Karpas-422 (cell line): ENCODE measurements at regions not wholly inside any gene's neighbourhood (a gene's known extent, or its start where the extent isn't known, plus 50 kb on each side); places are given as distances from the start of the nearest gene placed in this dataset.

Source experiments
- DNase-seq: peaks from one replicate; pipeline ENCODE4 v3.0.0-alpha.2; 2015
- H2AFZ ChIP-seq: fragments of 200-600 bp; sonication (generic); 2 replicates; pipeline ENCODE4 v1.6.1; 2014; ENCODE audit warnings: antibody characterized with exemption, low read length, mixed read lengths
- H3K27ac ChIP-seq: fragments of 200-600 bp; sonication (generic); 2 replicates; pipeline ENCODE4 v1.5.1; 2014; ENCODE audit warnings: mild to moderate bottlenecking, low read length, moderate library complexity
- H3K27me3 ChIP-seq: fragments of 200-600 bp; sonication (generic); 2 replicates; pipeline ENCODE4 v1.6.1; 2014; ENCODE audit warnings: low read length, mixed read lengths
- H3K36me3 ChIP-seq: fragments of 200-600 bp; sonication (generic); 2 replicates; pipeline ENCODE4 v1.6.1; 2014; ENCODE audit warnings: low read length, mixed read lengths; ENCODE audit not compliant: insufficient read depth
- H3K4me1 ChIP-seq: fragments of 200-600 bp; sonication (generic); 2 replicates; pipeline ENCODE4 v1.6.1; 2014; ENCODE audit warnings: mild to moderate bottlenecking, low read length, mixed read lengths
- H3K4me2 ChIP-seq: fragments of 200-600 bp; sonication (generic); 2 replicates; pipeline ENCODE4 v1.6.1; 2014; ENCODE audit warnings: low read length, low read depth, mild to moderate bottlenecking; ENCODE audit not compliant: poor library complexity, severe bottlenecking
- H3K4me3 ChIP-seq: fragments of 200-600 bp; sonication (generic); 2 replicates; pipeline ENCODE4 v1.5.1; 2014; ENCODE audit warnings: mild to moderate bottlenecking, antibody characterized with exemption, low read length, mixed read lengths
- H3K79me2 ChIP-seq: fragments of 200-600 bp; sonication (generic); 2 replicates; pipeline ENCODE4 v1.6.1; 2014; ENCODE audit warnings: mild to moderate bottlenecking, low read length, mixed read lengths
- H3K9ac ChIP-seq: fragments of 200-600 bp; sonication (generic); 2 replicates; pipeline ENCODE4 v1.6.0; 2014; ENCODE audit warnings: low read length
- H3K9me2 ChIP-seq: fragments of 200-600 bp; sonication (generic), shearing (Covaris generic); replicated peaks from 2 replicates; pipeline ENCODE4 v1.6.0; 2014; ENCODE audit warnings: mild to moderate bottlenecking, low read length, moderate library complexity; ENCODE audit not compliant: insufficient read depth
- H3K9me3 ChIP-seq: fragments of 300-700, 200-600 bp; sonication (generic); 2 replicates; pipeline ENCODE4 v1.6.1; 2014; ENCODE audit warnings: low read length, mixed read lengths
- H4K20me1 ChIP-seq: fragments of 200-600 bp; sonication (generic); 2 replicates; pipeline ENCODE4 v1.6.1; 2014; ENCODE audit warnings: mild to moderate bottlenecking, antibody characterized with exemption, low read length, low read depth; ENCODE audit not compliant: insufficient read depth

- no peaks in the 10 kb centered on the region for H3K9me3 ChIP-seq
Measured at GRCh38 chr5:77157732-77158532, 52.5 kb upstream of the PDE8B start.

GRCh38 chr5:77156379-77156778 is 54.1 kb upstream of the PDE8B start:
- no peaks in the 10 kb centered on the region for H3K36me3 ChIP-seq
- H3K27me3 ChIP-seq, result no peaks in the 10 kb centered on the region
- H3K9ac ChIP-seq, result no peak overlapping the region
- no peaks in the 10 kb centered on the region for H4K20me1 ChIP-seq
- no peak overlapping the region for H2AFZ ChIP-seq
- no peaks in the 10 kb centered on the region for H3K4me1 ChIP-seq
- no peak overlapping the region for H3K4me2 ChIP-seq
- no peak overlapping the region for H3K4me3 ChIP-seq
- H3K9me2 ChIP-seq, result no peaks in the 10 kb centered on the region
- no peaks in the 10 kb centered on the region for H3K79me2 ChIP-seq
- DNase-seq, result no peak
- H3K27ac ChIP-seq, result no peak overlapping the region
- no peaks in the 10 kb centered on the region for H3K9me3 ChIP-seq

More at GRCh38 chr5:77157732-77158532, 52.5 kb upstream of the PDE8B start:
- Histone ChIP-seq H3K4me3 (no peak overlapping the region), H4K20me1 (no peaks in the 10 kb centered on the region), H3K27ac (no peak overlapping the region), H3K27me3 (no peaks in the 10 kb centered on the region), H3K4me1 (no peaks in the 10 kb centered on the region), H2AFZ (no peak overlapping the region), H3K4me2 (no peak overlapping the region), H3K36me3 (no peaks in the 10 kb centered on the region), H3K9ac (no peak overlapping the region), H3K9me2 (no peaks in the 10 kb centered on the region), H3K79me2 (no peaks in the 10 kb centered on the region)
- DNase-seq, result no peak

- DNase-seq, result no peak
- no peak overlapping the region for H3K4me3 ChIP-seq
Measured at GRCh38 chr5:77155179-77155785, 55.2 kb upstream of the PDE8B start.

GRCh38 chr5:77152441-77152840 is 58.0 kb upstream of the PDE8B start:
- Histone ChIP-seq H3K9me2 (no peaks in the 10 kb centered on the region), H3K79me2 (no peaks in the 10 kb centered on the region), H3K4me1 (no peaks in the 10 kb centered on the region), H4K20me1 (no peaks in the 10 kb centered on the region), H3K4me3 (no peak overlapping the region), H3K9me3 (no peaks in the 10 kb centered on the region), H3K27ac (no peak overlapping the region), H2AFZ (no peak overlapping the region), H3K27me3 (no peaks in the 10 kb centered on the region), H3K36me3 (no peaks in the 10 kb centered on the region), H3K4me2 (no peak overlapping the region), H3K9ac (no peak overlapping the region)
- no peak for DNase-seq

More at GRCh38 chr5:77155179-77155785, 55.2 kb upstream of the PDE8B start:
- H3K9ac ChIP-seq, result no peak overlapping the region
- H3K79me2 ChIP-seq, result no peaks in the 10 kb centered on the region
- H4K20me1 ChIP-seq, result no peaks in the 10 kb centered on the region
- H3K36me3 ChIP-seq, result no peaks in the 10 kb centered on the region
- no peak overlapping the region for H2AFZ ChIP-seq
- H3K9me2 ChIP-seq, result no peaks in the 10 kb centered on the region
- no peaks in the 10 kb centered on the region for H3K9me3 ChIP-seq
- no peak overlapping the region for H3K27ac ChIP-seq
- H3K27me3 ChIP-seq, result no peaks in the 10 kb centered on the region
- H3K4me1 ChIP-seq, result no peaks in the 10 kb centered on the region
- no peak overlapping the region for H3K4me2 ChIP-seq

GRCh38 chr5:77151501-77151900 is 59.0 kb upstream of the PDE8B start:
- Histone ChIP-seq H3K9ac (no peak overlapping the region), H3K4me1 (no peaks in the 10 kb centered on the region), H3K36me3 (no peaks in the 10 kb centered on the region), H3K9me2 (no peaks in the 10 kb centered on the region), H4K20me1 (no peaks in the 10 kb centered on the region), H3K9me3 (no peaks in the 10 kb centered on the region), H2AFZ (no peak overlapping the region), H3K27ac (no peak overlapping the region), H3K4me3 (no peak overlapping the region), H3K4me2 (no peak overlapping the region), H3K27me3 (no peaks in the 10 kb centered on the region), H3K79me2 (no peaks in the 10 kb centered on the region)
- DNase-seq, result no peak

GRCh38 chr5:77146896-77147295 is 59.8 kb upstream of the ZBED3 start:
- Histone ChIP-seq H3K79me2 (no peaks in the 10 kb centered on the region), H3K27ac (no peak overlapping the region), H2AFZ (no peak overlapping the region)

GRCh38 chr5:77145666-77146065 is 58.6 kb upstream of the ZBED3 start:
- Histone ChIP-seq H3K9me2 (no peaks in the 10 kb centered on the region), H3K4me2 (no peak overlapping the region), H2AFZ (no peak overlapping the region), H3K27me3 (no peaks in the 10 kb centered on the region), H3K27ac (no peak overlapping the region), H3K36me3 (no peaks in the 10 kb centered on the region), H3K9me3 (no peaks in the 10 kb centered on the region), H3K79me2 (no peaks in the 10 kb centered on the region), H3K9ac (no peak overlapping the region), H3K4me3 (no peak overlapping the region), H4K20me1 (no peaks in the 10 kb centered on the region), H3K4me1 (no peaks in the 10 kb centered on the region)
- DNase-seq, result no peak

More at GRCh38 chr5:77146896-77147295, 59.8 kb upstream of the ZBED3 start:
- no peaks in the 10 kb centered on the region for H3K9me2 ChIP-seq
- H3K9ac ChIP-seq, result no peak overlapping the region
- no peaks in the 10 kb centered on the region for H3K27me3 ChIP-seq
- no peak for DNase-seq
- H4K20me1 ChIP-seq, result no peaks in the 10 kb centered on the region
- H3K4me3 ChIP-seq, result no peak overlapping the region
- H3K4me2 ChIP-seq, result no peak overlapping the region
- no peaks in the 10 kb centered on the region for H3K9me3 ChIP-seq
- no peaks in the 10 kb centered on the region for H3K4me1 ChIP-seq
- no peaks in the 10 kb centered on the region for H3K36me3 ChIP-seq

GRCh38 chr5:77144837-77145139 is 57.7 kb upstream of the ZBED3 start:
- no peak overlapping the region for H3K9ac ChIP-seq
- H3K9me3 ChIP-seq, result no peaks in the 10 kb centered on the region
- H3K4me1 ChIP-seq, result no peaks in the 10 kb centered on the region
- no peaks in the 10 kb centered on the region for H4K20me1 ChIP-seq
- H3K4me2 ChIP-seq, result no peak overlapping the region
- H3K9me2 ChIP-seq, result no peaks in the 10 kb centered on the region
- H3K27me3 ChIP-seq, result no peaks in the 10 kb centered on the region
- H3K36me3 ChIP-seq, result no peaks in the 10 kb centered on the region
- H2AFZ ChIP-seq, result no peak overlapping the region
- DNase-seq, result no peak
- no peaks in the 10 kb centered on the region for H3K79me2 ChIP-seq
- H3K27ac ChIP-seq, result no peak overlapping the region
- no peak overlapping the region for H3K4me3 ChIP-seq
